ENCODE measurements at regions not wholly inside any gene's neighbourhood (a gene's known extent, or its start where the extent isn't known, plus 50 kb on each side); places are given as distances from the start of the nearest gene placed in this dataset.

- TF ChIP-seq POLR2A (IDR thresholded peaks at IDR 0.05; ENCODE audit: low read depth, low read length) (no peak), POU2F2 (IDR thresholded peaks at IDR 0.05; ENCODE audit: low read depth, low read length) (no peak), POLR2AphosphoS5 (IDR thresholded peaks at IDR 0.05; ENCODE audit: low read depth, low read length) (no peak), TAF1 (IDR thresholded peaks at IDR 0.05; ENCODE audit: low read depth, low read length) (no peak), SPI1 (IDR thresholded peaks at IDR 0.05; ENCODE audit: low read depth, low read length) (no peak), PAX5 (IDR thresholded peaks at IDR 0.05; ENCODE audit: insufficient read depth, low read length, severe bottlenecking) (no peak)
Observed at GRCh38 chr14:38838979-38839323, 264.1 kb downstream of the SEC23A start.

Data from GM12891 (cell line).